BLaER1 (cell line): ENCODE measurements at regions not wholly inside any gene's neighbourhood (a gene's known extent, or its start where the extent isn't known, plus 50 kb on each side); places are given as distances from the start of the nearest gene placed in this dataset.
"Not testable (repeated sequence)": the region's sequence is repeated elsewhere in the genome, so short reads cannot be mapped to it uniquely, and the experiment has no call there.

Experiments used
- H3K27ac ChIP-seq: shearing (Covaris generic); formaldehyde crosslinking; 2 replicates; pipeline ENCODE4 v1.8.1; 2022
- H3K27me3 ChIP-seq: shearing (Covaris generic); formaldehyde crosslinking; 2 replicates; pipeline ENCODE4 v1.8.1; 2022
- H3K36me3 ChIP-seq: shearing (Covaris generic); formaldehyde crosslinking; 2 replicates; pipeline ENCODE4 v1.8.1; 2022
- H3K4me1 ChIP-seq: shearing (Covaris generic); formaldehyde crosslinking; 2 replicates; pipeline ENCODE4 v1.8.1; 2022
- H3K4me2 ChIP-seq: shearing (Covaris generic); formaldehyde crosslinking; 2 replicates; pipeline ENCODE4 v1.8.1; 2022
- H3K4me3 ChIP-seq: shearing (Covaris generic); formaldehyde crosslinking; 2 replicates; pipeline ENCODE4 v1.8.1; 2022
- H3K9ac ChIP-seq: shearing (Covaris generic); formaldehyde crosslinking; 2 replicates; pipeline ENCODE4 v1.8.1; 2022
- H3K9me3 ChIP-seq: shearing (Covaris generic); formaldehyde crosslinking; 2 replicates; pipeline ENCODE4 v1.8.1; 2022
- H4K20me1 ChIP-seq: shearing (Covaris generic); formaldehyde crosslinking; 2 replicates; pipeline ENCODE4 v1.8.1; 2022
- Cebpa-rat ChIP-seq: shearing (Covaris generic); IDR thresholded peaks from 2 replicates; pipeline ENCODE4 v1.8.1; 2022

DNA sequence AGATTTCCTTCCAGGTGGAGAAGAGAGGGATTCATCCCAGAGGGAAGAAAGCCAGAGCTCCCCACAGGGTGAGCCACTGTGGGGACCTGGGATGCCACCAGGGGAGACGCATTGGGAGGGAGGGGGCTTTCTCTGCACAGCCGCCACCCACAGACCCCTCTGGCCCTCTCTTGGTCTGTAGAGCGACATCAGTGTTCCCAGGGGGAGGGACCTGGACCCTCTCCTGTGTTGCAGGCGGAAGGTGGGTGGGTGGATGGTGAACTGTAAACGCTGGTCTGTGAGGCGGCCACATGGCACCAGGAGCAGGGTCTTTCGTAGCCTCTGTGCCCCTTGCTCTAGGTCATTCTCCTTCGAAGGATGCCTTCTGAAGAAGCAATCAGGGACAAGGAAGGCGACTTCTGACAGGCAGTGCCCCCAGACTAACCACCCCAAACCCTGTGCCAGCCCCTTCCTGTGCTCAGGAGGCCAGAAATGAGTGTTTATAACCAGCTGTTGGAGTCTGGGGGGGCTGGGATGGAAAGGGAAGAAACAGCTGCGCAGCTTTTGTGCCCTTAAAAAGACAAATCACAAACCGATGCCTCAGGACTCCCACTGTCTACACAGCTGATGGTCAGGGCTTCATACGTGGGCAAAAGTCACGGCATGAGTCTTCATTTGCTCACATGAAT is 121.4 kb upstream of the ZBTB40 start:
- Histone ChIP-seq H4K20me1 (no peaks in the 10 kb centered on the region), H3K9ac (no peak overlapping the region), H3K4me3 (no peak overlapping the region), H3K9me3 (no peaks in the 10 kb centered on the region), H3K4me2 (peak overlapping the region; percentile 63), H3K4me1 (peaks cover 65% of the 10 kb centered on the region), H3K27ac (peak overlapping the region; percentile 44; the same call in 1 of the 2 replicates), H3K36me3 (no peaks in the 10 kb centered on the region), H3K27me3 (no peaks in the 10 kb centered on the region)
- no peak for TF ChIP-seq Cebpa-rat

DNA sequence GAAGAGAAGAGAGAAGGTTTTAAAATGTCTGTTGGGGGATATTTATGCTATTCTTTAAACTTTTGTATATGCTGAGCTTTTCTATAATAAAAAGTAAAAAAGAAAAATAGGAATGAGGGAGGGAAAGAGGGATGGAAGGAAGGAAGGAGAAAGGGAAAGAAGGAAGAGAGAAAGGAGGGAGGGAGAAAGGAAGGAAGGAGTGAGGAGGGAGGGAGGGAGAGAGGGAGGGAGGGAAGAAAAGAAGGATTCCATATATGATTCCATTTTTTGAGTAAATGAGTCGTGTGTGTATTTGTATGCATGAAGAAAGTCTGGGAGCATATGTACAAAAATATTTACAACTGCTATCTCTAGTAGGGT is 120.9 kb upstream of the ZBTB40 start:
- Histone ChIP-seq H3K27me3 (no peaks in the 10 kb centered on the region), H3K4me1 (peaks cover 60% of the 10 kb centered on the region), H4K20me1 (no peaks in the 10 kb centered on the region), H3K27ac (peak overlapping the region; percentile 44; the same call in 1 of the 2 replicates), H3K4me3 (no peak overlapping the region), H3K9ac (no peak overlapping the region), H3K36me3 (no peaks in the 10 kb centered on the region), H3K9me3 (no peaks in the 10 kb centered on the region), H3K4me2 (peak overlapping the region; percentile 63)
- TF ChIP-seq Cebpa-rat: no peak

GRCh38 chr1:22331618-22332423 is 119.8 kb upstream of the ZBTB40 start:
- Histone ChIP-seq H3K27ac (no peak overlapping the region), H3K36me3 (no peaks in the 10 kb centered on the region), H3K4me1 (peaks cover 49% of the 10 kb centered on the region), H3K27me3 (no peaks in the 10 kb centered on the region), H3K4me3 (no peak overlapping the region), H3K9me3 (no peaks in the 10 kb centered on the region), H3K4me2 (peak overlapping the region; percentile 63; the same call in 1 of the 2 replicates), H4K20me1 (no peaks in the 10 kb centered on the region), H3K9ac (no peak overlapping the region)
- no peak for TF ChIP-seq Cebpa-rat

GRCh38 chr1:22332424-22332717 is 119.3 kb upstream of the ZBTB40 start:
- Histone ChIP-seq H3K27ac (no peak overlapping the region), H3K4me2 (no peak overlapping the region), H3K4me1 (peaks cover 44% of the 10 kb centered on the region), H4K20me1 (no peaks in the 10 kb centered on the region), H3K9ac (no peak overlapping the region), H3K4me3 (no peak overlapping the region), H3K36me3 (no peaks in the 10 kb centered on the region), H3K9me3 (no peaks in the 10 kb centered on the region), H3K27me3 (no peaks in the 10 kb centered on the region)
- TF ChIP-seq Cebpa-rat: no peak

DNA sequence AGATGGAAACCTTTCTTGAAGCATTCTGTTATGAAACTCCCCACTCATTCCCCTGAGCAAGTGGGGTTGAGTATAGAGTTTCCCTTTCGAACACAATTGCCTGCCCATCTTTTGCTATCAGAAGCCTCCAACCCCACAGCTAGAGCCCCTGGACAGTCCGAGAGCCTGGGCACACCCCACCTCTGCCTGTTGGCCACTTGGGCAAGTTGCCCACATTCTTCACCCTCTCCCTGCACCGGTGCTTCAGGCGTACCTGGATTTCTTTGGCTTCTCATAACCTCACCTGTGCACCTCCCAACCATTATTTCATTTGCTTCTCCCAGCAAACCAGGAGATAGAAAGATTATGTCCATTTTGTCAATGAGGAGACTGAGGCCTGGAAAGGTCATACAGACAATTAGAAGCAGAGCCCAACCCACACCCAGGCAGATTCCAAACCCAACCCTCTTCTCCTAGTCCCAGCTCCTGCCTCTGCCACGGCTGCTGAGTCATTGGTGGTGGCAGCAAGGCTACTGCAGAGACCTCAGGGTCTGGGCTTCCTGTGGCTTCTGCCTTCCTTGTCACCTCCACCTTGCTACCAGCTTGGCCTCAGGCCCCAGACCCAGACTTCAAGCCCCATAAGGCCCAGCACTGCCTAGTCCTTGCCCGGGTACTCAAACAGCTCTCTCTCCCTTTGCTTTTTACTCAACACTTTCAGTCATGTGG is 118.7 kb upstream of the ZBTB40 start:
- H3K4me3 ChIP-seq: no peak overlapping the region

DNA sequence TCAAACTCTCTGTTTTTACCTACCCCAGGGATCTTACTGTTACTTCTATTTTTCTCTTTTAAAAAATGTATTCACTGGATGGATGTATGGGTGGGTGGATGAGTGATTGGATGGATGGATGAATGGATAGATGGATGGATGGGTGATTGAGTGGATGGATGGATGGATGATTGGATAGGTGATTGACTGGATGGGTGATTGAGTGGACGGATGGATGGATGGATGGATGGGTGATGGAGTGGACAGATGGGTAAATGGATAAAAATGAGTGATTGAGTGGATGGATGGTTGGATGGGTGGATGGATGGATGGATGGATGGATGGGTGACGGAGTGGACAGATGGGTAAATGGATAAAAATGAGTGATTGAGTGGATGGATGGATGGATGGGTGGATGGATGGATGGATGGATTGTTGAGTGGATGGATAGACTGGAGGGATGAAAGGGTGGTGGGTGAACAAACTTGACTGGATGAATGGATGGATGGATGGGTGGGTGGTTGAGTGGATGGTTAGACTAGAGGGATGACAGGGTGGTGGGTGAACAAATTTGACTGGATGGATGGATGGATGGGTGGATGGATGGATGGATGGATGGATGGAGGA is 118.0 kb upstream of the ZBTB40 start:
- Histone ChIP-seq H3K27me3 (no peaks in the 10 kb centered on the region), H3K4me1 (peaks cover 31% of the 10 kb centered on the region), H3K9ac (no peak overlapping the region), H3K36me3 (no peaks in the 10 kb centered on the region), H3K27ac (no peak overlapping the region), H3K4me2 (no peak overlapping the region), H4K20me1 (no peaks in the 10 kb centered on the region), H3K9me3 (no peaks in the 10 kb centered on the region), H3K4me3 (no peak overlapping the region)
- TF ChIP-seq Cebpa-rat: no peak

More for the DNA sequence above, 118.7 kb upstream of the ZBTB40 start:
- H3K27ac ChIP-seq: no peak overlapping the region
- no peak overlapping the region for H3K9ac ChIP-seq
- no peaks in the 10 kb centered on the region for H4K20me1 ChIP-seq
- no peak overlapping the region for H3K4me2 ChIP-seq
- H3K27me3 ChIP-seq: no peaks in the 10 kb centered on the region
- peaks cover 38% of the 10 kb centered on the region for H3K4me1 ChIP-seq
- no peaks in the 10 kb centered on the region for H3K36me3 ChIP-seq
- H3K9me3 ChIP-seq: no peaks in the 10 kb centered on the region
- no peak for TF ChIP-seq Cebpa-rat

DNA sequence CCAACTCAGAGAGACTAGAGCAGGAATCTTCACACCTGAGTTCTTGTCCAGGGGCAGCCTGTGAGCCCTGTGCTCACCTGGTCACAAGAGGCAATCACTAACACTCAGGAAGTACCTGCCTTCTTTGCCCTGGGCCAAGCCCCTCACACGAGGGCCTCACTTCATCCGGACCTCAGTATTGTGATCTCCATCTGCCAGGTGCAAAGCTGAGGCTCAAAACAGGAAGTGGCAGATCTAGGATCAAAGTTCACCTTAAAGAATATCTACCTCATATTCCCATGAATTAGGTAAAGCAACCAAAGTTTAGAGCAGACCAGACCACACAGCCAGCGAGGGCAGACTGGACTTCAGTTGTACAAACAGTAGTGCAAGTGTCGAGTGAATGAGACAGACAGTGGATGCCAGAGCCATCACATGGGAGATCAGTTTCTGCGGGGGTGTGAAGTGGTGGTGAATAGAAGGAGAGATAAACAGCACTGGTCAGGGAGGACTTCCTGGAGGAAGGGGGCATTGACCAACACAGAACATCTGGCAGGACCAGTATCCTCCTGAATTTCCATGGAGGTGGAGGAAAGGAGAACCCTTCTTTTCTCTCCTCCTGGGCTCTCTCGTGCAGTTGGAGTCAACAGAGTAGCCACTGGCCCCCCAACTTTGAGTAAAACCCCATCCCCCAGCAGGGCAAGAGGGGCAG is 116.6 kb upstream of the ZBTB40 start:
- Histone ChIP-seq H4K20me1 (no peaks in the 10 kb centered on the region), H3K4me2 (no peak overlapping the region), H3K4me3 (no peak overlapping the region), H3K27ac (no peak overlapping the region), H3K27me3 (no peaks in the 10 kb centered on the region), H3K9ac (no peak overlapping the region), H3K9me3 (no peaks in the 10 kb centered on the region), H3K4me1 (peaks cover 17% of the 10 kb centered on the region), H3K36me3 (no peaks in the 10 kb centered on the region)
- no peak for TF ChIP-seq Cebpa-rat

DNA sequence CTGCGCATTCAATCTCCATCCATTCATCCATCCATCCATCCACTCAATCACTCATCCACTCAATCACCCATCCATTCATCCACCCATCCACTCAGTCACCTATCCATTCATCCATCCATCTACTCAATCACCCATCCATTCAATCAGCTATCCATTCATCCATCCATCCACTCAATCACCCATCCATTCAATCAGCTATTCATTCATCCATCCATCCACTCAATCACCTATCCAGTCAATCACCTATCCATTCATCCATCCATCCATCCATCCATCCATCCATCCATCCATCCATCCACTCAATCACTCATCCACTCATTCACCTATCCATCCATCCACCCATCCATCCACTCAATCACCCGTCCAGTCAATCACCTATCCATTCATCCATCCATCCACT is 115.4 kb upstream of the ZBTB40 start:
- not testable (repeated sequence) for H3K4me1 ChIP-seq, H3K4me2 ChIP-seq, H3K27ac ChIP-seq, H3K9me3 ChIP-seq, H3K9ac ChIP-seq, H3K27me3 ChIP-seq, H3K36me3 ChIP-seq, H4K20me1 ChIP-seq, H3K4me3 ChIP-seq

DNA sequence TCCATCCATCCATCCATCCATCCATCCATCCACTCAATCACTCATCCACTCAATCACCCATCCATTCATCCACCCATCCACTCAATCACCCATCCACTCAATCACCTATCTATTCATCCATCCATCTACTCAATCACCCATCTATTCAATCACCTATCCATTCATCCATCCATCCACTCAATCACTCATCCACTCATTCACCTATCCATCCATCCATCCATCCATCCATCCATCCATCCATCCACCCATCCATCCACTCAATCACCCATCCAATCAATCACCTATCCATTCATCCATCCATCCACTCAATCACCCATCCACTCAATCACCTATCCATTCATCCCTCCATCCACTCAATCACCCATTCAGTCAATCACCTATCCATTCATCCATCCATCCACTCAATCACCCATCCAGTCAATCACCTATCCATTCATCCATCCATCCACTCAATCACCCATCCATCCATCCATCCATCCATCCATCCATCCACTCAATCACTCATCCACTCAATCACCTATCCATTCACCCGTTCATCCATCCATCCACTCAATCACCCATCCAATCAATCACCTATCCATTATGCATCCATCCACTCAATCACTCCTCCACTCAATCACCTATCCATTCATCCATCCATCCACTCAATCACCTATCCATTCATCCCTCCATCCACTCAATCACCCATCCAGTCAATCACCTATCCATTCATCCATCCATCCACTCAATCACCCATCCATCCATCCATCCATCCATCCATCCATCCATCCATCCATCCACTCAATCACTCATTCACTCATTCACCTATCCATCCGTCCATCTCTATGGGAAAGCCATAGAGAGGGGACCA is 114.7 kb upstream of the ZBTB40 start:
- not testable (repeated sequence) for H3K36me3 ChIP-seq, H3K27ac ChIP-seq, H3K4me2 ChIP-seq, H3K9me3 ChIP-seq, H3K4me3 ChIP-seq, H3K4me1 ChIP-seq, H4K20me1 ChIP-seq, H3K27me3 ChIP-seq, H3K9ac ChIP-seq
